Astrocyte of the cerebellum (primary cell): ENCODE measurements at regions not wholly inside any gene's neighbourhood (a gene's known extent, or its start where the extent isn't known, plus 50 kb on each side); places are given as distances from the start of the nearest gene placed in this dataset.

Experiments used
- DNase-seq: peaks from one replicate; pipeline ENCODE4 v3.0.0-alpha.2; 2011; ENCODE audit warnings: low read depth
- H3K4me3 ChIP-seq: 2 replicates; pipeline ENCODE4 v1.5.1; 2011; ENCODE audit warnings: mild to moderate bottlenecking, low read depth, low read length, moderate library complexity
- in situ Hi-C: cut with HindIII; loops from 2 replicates; pipeline ENCODE4 v1.10.0; 2017; ENCODE audit warnings: low sequenced_read_pairs
- TF ChIP-seq, protein P1 (sequence below): IDR thresholded peaks from 2 replicates; pipeline ENCODE4 v1.5.1; 2012; ENCODE audit warnings: low read length, low read depth, moderate library complexity, mild to moderate bottlenecking; ENCODE audit errors: missing control alignments

DNA sequence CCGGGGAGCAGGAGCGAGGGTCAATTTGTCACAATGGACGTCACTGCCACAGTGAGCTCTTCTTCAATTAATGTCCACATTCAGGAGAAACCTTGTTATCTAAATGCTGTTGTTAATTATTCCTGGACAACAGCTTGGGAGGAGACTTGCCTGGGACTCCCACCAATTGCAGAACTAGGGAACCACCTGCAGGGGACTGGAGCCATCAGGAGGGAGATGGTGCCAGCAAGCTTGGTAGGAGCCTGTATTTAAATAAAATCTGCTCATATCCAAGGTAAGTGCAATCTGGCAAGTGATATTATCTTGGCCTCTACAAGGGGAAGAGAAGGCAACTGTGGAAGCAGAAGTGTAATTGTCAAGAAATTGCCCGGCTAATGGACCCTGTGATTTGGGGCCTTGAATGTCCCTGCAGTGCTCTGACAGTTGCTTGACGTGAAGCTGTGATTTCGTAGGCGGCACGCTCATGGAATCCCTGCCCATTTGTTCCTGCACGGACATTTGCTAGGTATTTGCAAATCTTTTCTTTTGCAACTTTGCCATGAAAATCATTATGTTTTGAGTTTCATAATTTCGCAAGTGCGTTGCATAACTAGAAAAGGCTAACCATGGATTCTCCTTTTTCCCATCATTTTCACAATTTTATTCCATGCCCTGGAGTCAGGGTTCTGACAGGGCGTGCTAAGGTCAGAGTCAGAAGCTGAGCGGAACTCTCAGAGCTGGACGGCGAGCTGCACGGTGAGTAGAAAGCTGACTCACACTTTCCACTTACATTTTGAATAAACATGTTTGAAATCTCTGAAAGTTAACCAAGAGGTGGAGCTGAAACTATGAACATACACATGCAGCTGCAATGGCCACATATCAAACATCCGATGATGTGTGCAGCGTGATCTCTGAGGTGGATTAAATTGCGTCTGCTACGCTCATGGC lies 84.9 kb upstream of the TCERG1L start:
- no peak overlapping the region for H3K4me3 ChIP-seq
- DNase-seq = no peak
- TF ChIP-seq, protein P1, sequence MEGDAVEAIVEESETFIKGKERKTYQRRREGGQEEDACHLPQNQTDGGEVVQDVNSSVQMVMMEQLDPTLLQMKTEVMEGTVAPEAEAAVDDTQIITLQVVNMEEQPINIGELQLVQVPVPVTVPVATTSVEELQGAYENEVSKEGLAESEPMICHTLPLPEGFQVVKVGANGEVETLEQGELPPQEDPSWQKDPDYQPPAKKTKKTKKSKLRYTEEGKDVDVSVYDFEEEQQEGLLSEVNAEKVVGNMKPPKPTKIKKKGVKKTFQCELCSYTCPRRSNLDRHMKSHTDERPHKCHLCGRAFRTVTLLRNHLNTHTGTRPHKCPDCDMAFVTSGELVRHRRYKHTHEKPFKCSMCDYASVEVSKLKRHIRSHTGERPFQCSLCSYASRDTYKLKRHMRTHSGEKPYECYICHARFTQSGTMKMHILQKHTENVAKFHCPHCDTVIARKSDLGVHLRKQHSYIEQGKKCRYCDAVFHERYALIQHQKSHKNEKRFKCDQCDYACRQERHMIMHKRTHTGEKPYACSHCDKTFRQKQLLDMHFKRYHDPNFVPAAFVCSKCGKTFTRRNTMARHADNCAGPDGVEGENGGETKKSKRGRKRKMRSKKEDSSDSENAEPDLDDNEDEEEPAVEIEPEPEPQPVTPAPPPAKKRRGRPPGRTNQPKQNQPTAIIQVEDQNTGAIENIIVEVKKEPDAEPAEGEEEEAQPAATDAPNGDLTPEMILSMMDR = no peak
- in situ Hi-C loops = no loop called here

DNA sequence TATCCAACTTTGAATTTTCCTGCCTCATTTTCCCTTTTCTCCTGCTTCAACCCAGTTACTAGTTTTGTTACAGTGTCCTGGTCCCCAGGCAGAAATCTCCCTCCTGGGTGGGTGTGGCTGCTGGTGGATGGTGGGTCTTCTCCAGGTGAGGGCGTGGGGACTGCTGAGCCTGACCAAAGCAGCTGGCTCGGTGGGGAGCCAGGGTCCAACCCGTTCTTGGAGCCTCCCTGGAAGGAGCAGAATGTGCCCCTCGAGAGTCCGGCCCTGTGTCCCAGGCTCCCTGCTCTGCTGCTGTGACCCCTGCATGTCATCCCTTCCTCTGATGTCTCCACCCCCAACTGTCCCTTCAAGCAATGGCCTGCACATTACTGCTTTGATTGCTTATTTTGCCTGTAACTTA lies 86.6 kb upstream of the TCERG1L start:
- TF ChIP-seq, protein P1 = no peak
- no peak for DNase-seq
- in situ Hi-C loops = no loop called here
- no peak overlapping the region for H3K4me3 ChIP-seq

DNA sequence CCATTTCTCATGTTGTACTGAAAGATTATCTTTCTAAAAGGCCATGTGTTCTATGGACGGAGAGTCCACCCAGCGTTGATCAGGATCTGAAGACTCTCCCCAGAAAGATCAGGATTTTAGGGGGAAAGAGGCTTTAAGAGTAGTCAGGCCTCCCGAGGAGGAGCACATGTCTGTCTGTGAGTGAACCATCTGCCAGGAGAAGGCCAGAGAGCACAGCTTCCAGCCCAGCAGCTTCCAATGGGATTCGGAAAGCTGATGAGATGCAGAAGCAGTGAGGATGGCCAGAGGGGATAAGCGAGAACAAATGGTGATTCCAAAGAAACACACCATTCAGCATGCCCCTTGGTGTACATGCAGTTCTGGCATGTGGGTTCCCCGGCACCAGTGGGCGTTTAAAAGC lies 88.5 kb upstream of the TCERG1L start:
- DNase-seq = no peak
- H3K4me3 ChIP-seq = no peak overlapping the region
- in situ Hi-C loops = no loop called here
- TF ChIP-seq, protein P1 = no peak

DNA sequence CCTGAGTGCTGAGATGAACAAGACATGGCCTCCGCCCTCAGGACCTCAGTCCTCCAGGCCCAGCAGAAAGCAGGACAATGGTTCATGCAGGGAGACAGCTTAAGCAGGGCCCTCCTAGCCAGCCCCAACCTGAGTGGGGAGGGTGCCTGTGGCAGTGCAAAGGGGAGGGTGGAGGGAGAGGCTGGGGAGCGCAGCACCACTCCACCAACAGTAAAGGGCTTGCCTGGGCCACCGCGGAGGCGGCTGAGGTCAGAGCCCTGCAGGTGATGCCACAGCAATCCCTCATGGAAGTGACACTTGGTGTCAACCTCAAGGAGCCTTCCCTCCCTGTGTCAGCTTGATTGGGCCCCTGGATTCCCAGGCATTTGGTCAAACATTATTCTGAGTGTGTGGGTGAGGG lies 89.0 kb upstream of the TCERG1L start:
- TF ChIP-seq, protein P1 = no peak
- DNase-seq = no peak
- in situ Hi-C loops = no loop called here
- H3K4me3 ChIP-seq = no peak overlapping the region

DNA sequence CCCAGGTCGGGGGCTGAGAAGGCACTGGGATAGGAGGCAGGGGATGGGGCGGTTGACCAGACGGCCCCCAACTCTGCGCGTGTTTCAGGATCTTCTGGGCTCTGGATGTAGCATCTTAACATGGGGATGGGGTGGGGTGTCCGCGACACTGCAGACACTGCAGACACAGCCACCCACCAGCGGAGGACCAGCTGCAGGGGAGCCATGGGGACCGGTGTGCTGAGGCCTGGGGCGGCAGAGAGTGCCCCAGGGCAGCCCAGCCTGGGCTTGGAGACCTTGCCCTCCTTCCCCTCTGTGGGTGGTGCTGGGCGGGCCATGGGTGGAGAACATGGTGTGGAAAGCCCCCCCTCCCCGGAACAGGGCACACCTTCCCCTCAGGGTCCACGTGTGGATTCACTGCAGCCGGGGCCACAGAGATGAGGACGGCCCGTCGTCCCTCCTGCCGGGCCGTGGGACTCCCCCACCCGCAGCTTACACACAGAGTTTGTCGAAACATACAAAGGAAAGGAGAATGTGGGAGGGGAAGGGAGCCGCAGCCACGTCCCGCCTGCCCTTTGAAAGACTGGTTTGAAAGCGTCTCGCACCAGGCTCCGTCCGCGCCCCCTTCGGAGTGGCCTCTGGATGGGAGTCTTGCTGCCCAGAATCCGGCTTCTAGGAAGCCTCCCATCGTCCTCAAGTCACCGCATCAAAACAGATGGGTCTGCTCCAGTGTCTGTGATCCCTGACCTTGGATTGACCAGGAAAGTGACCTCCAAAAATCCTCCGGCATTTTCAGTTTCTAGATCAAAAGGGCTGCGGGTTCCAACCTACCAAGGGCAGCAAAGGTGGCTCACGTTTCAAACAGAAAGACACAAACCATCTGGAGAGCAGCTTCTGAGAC lies 91.5 kb upstream of the TCERG1L start:
- no peak for DNase-seq
- TF ChIP-seq, protein P1 = no peak
- in situ Hi-C loops = no loop called here
- H3K4me3 ChIP-seq = no peak overlapping the region

DNA sequence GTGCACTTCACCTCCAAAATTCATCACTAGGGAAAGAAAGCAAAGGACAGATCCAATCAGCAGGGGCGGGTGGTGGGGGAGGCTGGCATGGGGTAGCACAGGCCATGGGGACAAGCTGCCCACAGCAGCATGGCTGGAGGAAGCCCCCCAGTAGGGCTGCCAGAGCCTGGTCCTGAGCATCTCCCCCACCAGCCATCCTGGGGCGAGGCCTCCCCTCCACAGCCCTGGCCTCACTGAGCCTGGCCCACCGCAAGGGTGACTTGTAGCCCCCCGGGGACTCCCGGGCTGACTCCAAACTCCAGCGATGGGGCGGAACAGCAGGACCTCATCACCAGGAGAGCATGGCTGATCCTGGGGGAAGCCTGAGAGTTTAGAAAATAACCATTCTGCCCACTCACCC lies 92.4 kb upstream of the TCERG1L start:
- TF ChIP-seq, protein P1 = no peak
- in situ Hi-C loops = no loop called here
- H3K4me3 ChIP-seq = no peak overlapping the region
- DNase-seq = no peak
